ENCODE measurements at regions not wholly inside any gene's neighbourhood (a gene's known extent, or its start where the extent isn't known, plus 50 kb on each side); places are given as distances from the start of the nearest gene placed in this dataset.

DNA sequence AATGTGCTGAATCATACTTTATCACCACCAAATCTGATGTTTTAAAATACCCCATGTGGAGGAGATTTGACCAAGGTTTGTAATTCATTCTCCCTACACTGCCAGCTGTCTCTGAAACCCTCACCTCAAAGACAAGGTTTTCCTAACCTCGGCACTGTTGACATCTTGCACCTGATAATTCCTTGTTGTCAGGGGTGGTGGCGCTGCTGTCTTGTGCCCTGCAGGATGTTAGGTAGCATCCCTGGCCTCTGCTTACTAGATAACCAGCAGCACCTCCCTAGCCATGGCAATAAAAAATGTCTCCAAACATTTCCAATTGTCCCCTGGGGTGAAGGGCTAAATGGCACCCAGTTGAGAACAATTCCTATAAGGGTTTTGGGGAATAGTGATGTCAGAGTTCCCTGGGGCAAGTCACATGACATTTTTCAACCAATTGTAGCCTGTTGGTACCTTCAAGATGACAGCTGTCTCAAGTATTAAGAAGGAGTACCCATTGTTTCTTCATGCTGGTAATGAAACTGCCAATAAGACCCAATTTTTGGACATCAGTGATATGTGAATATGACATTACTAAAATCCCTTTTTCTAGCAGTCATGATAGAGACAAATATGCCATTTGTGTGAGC, 160.6 kb upstream of the PLCXD3 start:
- DNase-seq (ENCODE audit: low spot score): no peak

DNA sequence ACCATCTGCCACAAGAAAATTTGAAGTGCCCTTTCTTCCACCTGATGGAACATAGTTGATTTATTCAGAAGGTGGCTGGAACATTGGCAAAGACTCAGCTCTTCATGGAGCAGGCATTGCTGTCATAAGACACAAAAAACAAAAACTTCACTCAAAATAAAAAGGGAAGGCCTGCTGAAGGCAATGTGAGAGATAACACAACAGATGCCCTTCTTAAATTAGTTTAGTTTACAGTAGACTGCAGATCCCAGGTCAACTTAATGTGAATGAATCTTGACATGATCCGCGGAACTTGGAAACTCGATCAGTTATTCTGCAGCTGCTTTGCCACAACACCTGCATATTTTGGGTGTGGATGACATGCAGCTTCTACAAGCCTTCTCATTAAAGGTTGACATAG, 159.8 kb upstream of the PLCXD3 start:
- no peak for DNase-seq (ENCODE audit: low spot score)

DNA sequence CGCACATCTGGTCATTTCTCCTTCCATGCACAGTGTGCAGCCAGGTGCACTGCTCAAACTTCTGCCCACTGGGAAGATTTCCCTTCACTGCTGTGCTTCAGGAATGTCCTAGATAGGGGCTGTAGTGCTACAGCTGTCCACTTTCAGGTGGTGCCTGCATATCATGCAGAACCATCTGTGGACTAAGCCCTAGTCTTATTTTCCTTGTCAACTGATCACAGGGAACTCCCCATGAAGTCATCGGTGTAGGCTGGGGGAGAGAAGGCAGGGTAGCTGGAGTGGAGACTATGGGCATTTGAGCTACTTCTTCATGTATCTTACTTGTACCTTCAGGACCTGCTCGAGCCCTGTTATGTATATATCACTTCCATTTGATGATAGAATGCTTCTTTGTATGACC, 150.9 kb upstream of the PLCXD3 start:
- DNase-seq (ENCODE audit: low spot score): no peak

DNA sequence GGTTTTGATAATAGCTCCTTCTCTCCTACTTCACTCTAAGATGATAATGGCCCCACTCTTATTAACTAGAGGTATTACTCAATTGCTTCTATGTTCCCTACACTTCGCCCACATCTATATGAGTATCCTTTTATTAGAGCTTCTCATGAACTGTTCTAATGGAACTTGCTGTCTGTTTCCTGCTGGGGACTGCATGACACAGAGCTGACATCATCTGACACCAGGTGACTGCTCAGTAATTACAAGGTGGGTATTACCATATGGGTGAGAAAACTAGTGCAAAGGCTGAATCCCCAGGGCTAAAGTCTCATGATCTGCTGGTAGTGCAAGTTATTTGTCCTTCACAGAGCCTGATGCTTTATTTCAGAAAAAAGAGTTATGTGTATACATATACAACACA, 146.2 kb upstream of the PLCXD3 start:
- no peak for DNase-seq (ENCODE audit: low spot score)

DNA sequence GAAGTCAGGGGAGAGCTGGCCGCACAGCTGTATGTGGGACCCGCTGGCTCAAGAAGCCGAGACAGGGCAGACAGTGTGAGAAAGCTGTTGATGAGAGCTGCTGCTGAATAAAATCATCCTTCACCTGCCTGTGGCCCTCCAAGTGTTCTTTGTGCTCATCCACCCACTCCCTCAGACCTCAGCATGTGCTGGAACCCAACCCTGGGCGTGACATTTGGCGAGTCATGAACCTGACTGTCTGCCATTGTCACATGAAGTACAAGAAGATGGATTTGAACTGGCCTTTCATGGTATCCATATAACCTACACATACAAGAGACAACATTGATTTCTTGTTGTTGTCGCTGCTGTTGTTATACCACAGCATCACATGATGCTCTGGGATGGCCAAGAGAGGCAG, 139.7 kb upstream of the PLCXD3 start:
- no peak for DNase-seq (ENCODE audit: low spot score)

DNA sequence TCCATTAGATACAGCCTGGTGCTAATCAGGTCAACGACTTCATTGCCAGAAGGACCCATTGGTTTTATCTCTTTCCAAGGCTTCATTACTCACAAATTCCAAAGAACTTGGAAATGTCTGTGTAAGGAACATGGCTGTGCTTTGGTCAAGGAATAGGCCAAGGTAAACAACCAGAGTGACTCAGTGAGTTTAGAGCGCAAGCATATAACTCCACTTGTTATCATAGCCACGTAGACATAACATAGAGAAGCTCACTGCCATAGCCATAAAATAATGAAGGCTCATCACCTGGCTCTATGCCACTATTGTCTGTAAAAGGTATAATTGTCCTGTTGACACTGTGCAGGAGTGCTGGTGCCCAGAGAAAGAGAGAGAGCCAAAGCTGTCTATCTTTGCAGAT, 139.3 kb upstream of the PLCXD3 start:
- no peak for DNase-seq (ENCODE audit: low spot score)

DNA sequence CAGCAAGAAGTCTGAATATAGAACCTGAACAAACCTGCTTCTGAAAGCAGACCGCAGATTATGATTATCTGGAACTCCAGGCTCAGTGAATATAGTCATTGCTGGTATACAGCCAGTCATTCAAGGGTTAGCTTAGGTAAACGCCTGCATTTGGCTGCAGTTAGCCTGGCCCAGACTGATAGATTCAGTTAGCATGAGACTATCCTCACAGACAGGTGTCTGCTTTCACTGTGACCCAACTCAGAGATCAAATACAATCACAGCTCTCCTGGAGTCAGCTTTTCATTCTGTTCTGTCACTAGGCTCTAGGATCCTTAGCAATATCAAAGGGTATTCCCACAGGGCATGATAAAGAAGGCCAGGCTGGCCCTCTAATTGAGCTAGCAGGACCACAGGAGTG, 138.6 kb upstream of the PLCXD3 start:
- no peak for DNase-seq (ENCODE audit: low spot score)

DNA sequence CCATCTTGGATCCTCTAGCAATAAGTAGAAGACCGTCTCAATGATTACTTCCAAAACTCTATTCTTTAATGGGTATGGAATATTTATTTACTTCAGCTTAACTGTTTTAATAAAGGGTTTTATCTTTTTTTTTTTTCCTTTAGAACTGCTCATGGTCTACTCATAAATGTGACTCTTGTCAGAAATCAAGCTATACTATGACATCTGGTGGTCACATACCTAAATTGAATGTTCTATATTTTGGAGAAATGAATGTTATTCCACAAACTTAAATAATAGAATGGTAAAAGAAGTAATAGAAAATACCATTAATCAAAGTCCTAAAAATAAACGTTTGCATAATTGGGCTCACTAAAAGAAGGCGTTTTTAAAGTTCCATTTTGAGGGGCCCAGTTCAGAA, 131.2 kb upstream of the PLCXD3 start:
- DNase-seq (ENCODE audit: low spot score): no peak

DNA sequence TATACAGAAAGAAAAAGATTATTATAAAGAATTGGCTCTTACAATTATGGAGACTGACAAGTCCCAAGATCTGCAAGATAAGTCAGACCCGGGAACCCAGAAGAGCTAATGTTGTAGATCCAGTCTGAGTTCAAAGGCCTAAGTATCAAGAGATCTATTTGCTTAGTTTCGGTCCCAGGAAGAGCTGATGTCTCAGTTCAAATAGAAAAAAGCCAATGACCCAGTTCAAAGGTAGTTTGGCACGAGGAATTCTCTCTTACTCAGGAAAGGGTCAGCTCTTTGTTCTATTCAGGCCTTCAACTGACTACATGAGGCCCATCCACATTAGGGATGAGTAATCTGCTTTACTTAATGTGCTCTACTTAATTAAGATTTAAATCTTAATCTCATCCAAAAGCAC, 128.3 kb upstream of the PLCXD3 start:
- DNase-seq (ENCODE audit: low spot score): no peak

DNA sequence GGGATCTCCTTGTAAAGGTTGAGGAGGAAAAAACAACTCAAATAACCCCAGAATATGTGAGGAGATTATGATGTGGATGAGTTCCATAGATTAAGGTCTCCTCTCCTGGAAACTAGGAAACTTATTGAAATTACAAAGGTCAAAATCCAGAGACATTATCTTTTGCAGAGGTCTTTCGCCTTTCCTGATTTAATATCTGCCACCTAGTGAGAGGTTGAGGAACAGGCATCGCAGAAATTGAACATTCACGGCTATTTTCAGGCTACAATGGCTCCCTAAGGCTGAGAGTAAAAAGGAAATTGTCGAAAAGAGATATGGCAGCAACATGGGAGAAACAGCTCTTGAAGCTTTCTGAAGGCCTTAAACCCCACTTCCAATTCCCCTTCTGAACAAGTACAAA, 127.5 kb upstream of the PLCXD3 start:
- no peak for DNase-seq (ENCODE audit: low spot score)

DNA sequence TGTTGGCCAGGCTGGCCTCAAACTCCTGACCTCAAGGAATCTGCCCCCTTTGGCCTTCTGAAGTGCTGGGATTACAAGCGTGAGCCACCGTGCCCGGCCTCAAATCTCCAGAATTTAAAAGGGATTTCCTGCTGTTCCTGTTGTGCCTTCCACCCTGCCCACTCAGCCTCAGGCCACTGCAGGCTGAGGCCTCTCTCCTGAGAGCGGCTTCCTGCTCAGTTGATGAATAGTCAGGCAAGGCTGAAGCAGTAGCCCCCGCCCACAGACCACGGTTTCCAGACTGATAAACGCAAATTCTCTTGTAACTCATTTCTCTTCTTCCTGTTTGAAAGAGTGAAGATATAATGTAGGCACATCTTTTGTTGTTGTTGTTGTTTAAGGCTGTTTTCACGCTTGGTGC, 127.0 kb upstream of the PLCXD3 start:
- DNase-seq (ENCODE audit: low spot score): no peak

DNA sequence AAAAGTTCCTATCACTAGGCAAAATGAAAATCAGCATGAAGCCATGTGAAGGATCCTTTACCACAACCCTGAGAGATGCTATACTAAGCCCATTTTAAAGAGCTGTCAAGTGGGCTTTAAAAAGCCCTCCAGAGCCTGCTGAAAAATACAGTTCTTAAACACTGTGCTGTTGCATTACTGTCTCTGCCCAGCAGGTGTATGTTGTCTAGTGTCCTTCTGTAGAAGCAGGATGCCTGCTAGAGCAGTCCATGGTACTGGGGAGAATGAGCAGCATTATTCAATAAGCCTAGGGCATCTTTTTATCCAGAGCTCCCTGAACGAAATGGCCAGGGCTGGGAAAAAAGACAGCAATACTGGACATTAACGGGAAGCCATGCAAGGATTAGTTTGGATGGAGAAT, 126.2 kb upstream of the PLCXD3 start:
- no peak for DNase-seq (ENCODE audit: low spot score)

DNA sequence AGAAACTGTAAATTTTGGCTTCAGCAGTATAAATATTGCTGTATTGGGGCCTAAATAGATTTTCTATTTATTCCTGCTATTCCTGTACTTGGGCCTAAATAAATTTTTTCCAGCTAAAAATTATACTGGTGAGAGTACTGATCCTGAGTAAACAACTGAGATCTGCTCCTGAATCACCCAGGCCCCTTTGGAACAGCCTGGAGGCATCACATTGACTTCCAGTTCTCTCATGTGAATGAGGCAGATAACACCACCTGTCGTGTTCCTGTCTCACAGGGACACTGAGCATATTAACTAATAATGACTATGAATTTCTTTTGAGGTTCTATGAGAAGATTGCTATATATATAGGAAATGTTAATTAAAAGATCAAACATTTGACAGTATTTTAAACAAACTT, 119.5 kb upstream of the PLCXD3 start:
- DNase-seq (ENCODE audit: low spot score): no peak

DNA sequence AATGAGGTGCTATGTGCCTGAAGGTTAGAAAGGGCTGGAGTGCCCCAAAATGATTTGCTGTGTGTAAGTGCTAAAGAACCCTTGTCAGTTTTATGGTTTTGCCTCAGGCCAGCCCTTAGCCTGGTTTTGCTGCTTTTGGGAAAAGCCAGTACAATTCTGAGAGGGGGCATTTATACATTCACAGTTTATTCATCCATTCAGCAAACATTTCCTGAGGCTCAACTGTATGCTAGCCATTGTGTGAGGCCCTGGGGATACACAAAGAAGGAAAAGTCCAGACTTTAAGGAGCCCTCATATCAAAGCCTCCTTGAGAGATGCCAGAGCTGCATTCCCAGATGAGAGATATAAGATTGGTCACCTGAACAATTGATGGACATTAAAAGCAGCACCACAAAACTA, 115.2 kb upstream of the PLCXD3 start:
- peak; percentile 27 for DNase-seq (ENCODE audit: low spot score)

DNA sequence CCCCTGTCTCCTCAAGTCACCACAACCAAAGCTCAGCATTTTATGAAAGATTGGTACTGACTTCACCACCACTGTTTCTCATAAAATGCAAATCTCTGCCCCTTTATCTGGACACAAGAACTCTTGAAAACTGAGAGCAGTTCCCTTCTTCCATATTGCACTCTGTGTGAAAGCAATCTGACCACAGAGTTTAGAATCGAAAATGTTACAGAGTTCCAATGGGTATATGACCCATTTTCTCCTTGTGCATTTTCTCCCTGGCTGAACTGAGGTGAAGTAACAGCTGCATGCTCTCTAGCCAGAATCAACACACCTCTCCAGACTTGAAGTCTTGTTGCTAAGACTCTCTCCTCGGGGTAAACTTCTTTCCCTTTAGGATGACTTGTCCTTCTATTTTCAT, 111.0 kb upstream of the PLCXD3 start:
- DNase-seq (ENCODE audit: low spot score): no peak

DNA sequence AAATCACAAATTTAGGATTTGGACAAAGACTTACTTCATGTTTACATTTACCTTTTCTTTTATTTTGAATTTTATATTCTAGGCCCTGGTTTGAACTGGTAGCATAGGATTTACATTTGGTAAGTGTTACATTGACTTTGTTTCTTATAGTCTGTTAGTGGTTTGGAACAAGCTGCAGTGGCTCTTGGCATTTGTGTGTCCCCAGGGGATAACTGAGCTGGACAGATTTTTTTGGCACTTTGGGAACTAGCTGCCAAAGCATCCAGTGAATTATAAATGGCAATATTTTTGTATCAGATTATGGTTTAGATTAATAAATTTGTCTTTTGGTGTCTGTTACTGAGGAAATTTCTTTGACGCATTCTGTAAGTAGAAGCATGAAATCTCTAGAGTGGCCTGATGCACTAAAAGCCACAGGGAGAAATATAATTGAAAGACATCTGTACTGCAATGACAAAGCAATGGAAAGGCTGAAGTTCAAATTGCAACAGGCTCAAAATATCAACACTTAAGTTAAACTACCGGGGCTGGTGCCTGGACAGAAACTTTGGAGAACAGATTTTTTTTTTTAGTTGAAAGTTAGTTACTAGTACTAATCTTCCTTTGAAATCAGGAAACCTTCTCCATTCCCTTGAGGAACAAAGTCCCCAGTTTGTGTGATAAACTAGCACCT, 107.6 kb upstream of the PLCXD3 start:
- DNase-seq (ENCODE audit: low spot score): no peak

DNA sequence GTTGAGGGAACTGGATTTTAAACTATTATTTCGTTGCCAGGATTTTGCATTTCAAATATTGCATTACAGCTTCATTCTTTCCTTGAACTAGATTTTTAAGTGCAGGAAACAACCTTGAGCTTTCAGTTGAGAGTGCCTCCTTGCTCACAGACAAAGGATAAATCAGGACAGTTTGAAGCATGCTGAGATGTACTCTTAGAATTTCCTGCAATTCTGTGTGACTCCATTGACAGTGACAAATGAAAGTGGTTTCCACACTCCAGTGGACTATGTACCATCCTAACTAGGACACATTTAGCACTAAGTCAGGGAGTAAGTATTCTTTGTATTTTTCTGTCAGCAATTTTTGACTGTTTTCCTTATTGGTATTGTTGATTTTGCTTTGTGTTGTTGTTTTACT, 100.0 kb upstream of the PLCXD3 start:
- DNase-seq (ENCODE audit: low spot score): no peak

DNA sequence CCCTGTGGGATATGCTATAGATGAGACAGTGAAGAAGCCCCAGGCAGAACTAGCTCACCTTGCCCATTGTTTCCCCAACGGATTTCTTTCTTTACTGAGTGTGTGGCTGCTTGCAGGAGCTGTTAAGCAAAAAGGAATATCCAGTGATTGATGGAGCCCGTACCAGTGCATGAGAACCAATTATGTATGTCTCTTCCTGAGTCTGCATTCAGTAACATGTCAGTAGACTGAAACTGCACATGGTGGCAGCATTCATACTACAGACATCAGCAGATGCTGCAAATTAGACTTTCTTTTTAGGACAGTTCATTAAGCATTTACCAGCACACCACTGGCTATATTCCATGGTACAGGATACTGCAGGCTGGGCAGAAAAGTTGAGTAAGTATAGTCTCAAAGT, 90.3 kb upstream of the PLCXD3 start:
- no peak for DNase-seq (ENCODE audit: low spot score)

DNA sequence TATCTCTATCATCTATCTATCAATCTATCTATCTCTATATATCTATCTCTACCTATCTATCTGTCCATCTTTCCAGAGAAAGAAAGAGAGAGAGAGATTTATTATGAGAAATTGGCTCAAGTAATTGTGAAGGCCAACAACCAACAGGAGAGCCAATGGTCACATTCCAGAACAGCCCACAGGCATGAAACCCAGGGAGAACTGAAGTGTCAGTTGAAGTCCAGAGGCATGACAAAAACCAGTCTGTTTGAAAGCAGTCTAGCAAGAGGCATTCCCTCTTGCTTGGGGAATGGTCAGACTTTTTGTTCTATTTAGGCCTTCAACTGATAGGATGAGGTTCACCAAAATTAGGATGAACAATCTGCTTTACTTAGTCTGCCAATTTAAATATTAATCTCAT, 87.6 kb upstream of the PLCXD3 start:
- no peak for DNase-seq (ENCODE audit: low spot score)

DNA sequence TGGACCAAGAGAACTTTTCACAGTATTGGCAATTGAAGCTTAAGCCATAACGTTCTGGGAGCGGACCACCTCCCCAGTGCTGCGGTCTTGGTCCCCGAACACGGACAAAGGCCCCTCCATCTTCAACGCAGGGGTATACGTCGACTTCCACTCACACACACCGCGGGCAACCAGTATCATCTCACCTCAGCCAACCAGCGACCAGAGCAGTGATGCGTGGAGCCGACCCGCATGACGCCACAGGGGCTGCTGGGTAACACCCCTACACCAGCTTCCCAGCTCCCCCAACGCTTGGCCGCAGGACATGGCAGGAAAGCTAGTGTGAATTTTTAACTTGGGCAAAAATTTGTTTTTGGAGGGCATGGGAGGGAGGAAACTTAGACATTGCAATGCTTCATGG, 77.3 kb upstream of the PLCXD3 start:
- no peak for DNase-seq (ENCODE audit: low spot score)

DNA sequence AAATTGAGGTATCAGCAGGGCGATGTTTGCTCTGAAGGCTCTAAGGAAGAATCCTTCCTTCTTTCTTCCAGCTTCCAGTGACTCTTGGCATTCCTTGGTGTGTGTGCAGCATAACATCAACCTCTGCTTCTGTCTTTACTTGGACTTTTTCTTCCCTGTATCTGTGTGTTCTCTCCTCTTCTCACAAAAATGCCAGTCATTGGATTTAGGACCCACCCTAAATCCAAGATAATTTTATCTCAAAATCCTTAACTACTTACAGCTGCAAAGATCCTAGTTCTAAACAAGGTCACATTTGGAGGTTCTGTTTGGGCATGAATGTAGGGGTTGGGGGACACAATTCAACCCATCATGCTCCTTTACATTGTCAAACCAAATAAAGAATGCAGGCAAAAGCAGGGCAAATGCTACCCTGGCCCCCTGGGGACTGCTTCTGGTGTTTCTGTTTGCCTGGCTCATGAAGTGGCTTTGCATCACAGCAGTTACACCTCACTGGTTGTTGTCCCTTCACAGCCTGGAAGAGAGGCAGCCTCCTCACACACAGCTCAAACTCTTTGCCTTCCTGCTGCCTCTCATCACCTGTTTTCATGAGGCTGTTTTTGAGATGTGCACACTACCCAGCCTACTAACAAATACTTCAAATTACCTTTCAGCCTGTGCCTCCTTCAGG, 64.8 kb upstream of the PLCXD3 start:
- no peak for DNase-seq (ENCODE audit: low spot score)

DNA sequence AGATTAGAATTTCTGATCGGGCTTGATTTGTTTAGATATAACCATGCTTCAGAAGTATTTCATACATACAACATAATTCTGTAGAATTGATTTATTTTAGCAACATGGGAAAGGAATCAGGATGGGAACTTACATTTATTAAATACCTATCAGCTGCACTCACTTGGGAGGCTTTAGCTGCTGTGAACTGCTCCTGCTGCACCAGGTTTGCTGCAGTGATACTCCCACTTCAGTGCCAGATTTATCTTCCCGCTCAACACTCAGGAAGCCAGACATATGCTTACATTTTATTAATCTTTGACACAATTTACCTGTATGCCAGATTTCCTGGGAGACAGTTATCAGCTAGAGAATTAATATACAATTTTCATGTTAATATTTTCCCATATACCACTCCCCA, 64.0 kb upstream of the PLCXD3 start:
- no peak for DNase-seq (ENCODE audit: low spot score)
